GM06990 (cell line): ENCODE measurements at regions not wholly inside any gene's neighbourhood (a gene's known extent, or its start where the extent isn't known, plus 50 kb on each side); places are given as distances from the start of the nearest gene placed in this dataset.

Source experiments
- DNase-seq: peaks from one replicate; pipeline ENCODE4 v3.0.0-alpha.2; 2011; ENCODE audit not compliant: insufficient read length; ENCODE audit errors: extremely low read depth
- H3K27me3 ChIP-seq: replicated peaks from 2 replicates; pipeline ENCODE4 v1.6.0; 2011; ENCODE audit warnings: low read length; ENCODE audit not compliant: control insufficient read depth, insufficient read depth
- H3K36me3 ChIP-seq: 2 replicates; pipeline ENCODE4 v1.5.1; 2011; ENCODE audit warnings: low read length; ENCODE audit not compliant: control insufficient read depth, insufficient read depth
- H3K4me3 ChIP-seq: replicated peaks from 2 replicates; pipeline ENCODE4 v1.5.1; 2011; ENCODE audit warnings: low read depth, mild to moderate bottlenecking, control low read depth, low read length
- CTCF ChIP-seq: IDR thresholded peaks from 2 replicates; pipeline ENCODE4 v1.5.1; 2011; ENCODE audit warnings: low read length, control low read depth, mild to moderate bottlenecking, inconsistent platforms; ENCODE audit not compliant: insufficient read depth, poor library complexity, severe bottlenecking

- no peaks in the 10 kb centered on the region for H3K27me3 ChIP-seq
- TF ChIP-seq CTCF: no peak
- no peak overlapping the region for H3K4me3 ChIP-seq
- DNase-seq: no peak
- H3K36me3 ChIP-seq: no peaks in the 10 kb centered on the region
Measured at GRCh38 chr4:116229420-116229819, 856.0 kb downstream of the TRAM1L1 start.

DNA sequence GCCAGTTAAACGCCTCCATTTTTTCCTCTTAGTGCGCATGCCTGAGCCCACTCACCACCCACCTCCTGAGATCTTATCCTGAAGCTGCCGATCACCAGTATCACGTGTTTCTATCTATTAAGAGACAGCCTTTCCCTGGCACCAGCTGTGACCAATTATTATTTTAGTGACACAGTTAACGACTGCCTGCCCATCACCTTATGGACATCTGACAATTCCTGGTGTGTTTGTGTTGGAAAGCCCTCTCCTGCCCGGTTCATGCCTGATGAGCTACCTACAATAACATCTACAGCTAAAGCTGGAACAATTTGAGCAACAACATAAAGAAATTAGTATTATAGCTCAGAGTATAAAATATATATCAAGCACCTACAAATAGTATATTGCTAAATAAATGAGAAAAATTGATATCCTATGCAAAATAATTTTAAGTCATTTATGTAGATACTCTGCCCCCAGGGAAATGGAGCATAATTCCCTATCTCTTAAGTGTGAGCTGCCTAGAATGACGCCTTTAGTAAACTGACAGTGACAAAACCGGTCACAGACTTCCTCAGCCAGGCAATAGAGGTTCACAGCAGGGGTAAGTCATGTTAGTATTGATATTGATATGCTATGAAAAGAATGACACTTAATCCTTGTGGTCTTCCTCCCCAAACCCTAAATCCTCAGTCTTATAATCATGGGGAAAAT lies 862.2 kb downstream of the TRAM1L1 start:
- Histone ChIP-seq H3K36me3 (no peaks in the 10 kb centered on the region), H3K27me3 (no peaks in the 10 kb centered on the region), H3K4me3 (no peak overlapping the region)
- no peak for DNase-seq
- no peak for TF ChIP-seq CTCF

GRCh38 chr4:116217781-116218180 lies 867.6 kb downstream of the TRAM1L1 start:
- no peaks in the 10 kb centered on the region for H3K27me3 ChIP-seq
- no peak for TF ChIP-seq CTCF
- no peak overlapping the region for H3K4me3 ChIP-seq
- DNase-seq: no peak
- H3K36me3 ChIP-seq: no peaks in the 10 kb centered on the region

- Histone ChIP-seq H3K27me3 (no peaks in the 10 kb centered on the region), H3K36me3 (no peaks in the 10 kb centered on the region), H3K4me3 (no peak overlapping the region)
- no peak for DNase-seq
- no peak for TF ChIP-seq CTCF
Measured at GRCh38 chr4:116215622-116216021, 869.8 kb downstream of the TRAM1L1 start.

DNA sequence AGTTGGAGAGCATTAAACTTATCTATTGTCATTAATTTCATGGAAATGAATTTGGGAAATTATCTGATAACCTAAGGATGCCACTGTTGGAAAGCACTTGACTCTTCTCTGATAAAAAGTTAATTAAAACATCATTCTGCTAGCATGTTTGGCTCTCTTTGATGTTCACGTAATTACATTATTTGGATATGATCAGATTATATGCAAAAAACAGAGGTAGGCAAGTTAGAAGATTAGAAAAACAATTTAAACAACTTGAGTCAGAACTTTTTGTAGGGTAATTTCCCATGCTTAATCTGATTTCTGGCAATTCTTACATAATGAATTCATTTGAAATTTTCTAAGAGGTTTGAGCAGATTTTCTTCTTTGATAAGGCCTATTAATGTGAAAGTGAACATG lies 882.9 kb downstream of the TRAM1L1 start:
- no peak for DNase-seq
- no peak for TF ChIP-seq CTCF
- no peak overlapping the region for H3K4me3 ChIP-seq

More for the DNA sequence above, 882.9 kb downstream of the TRAM1L1 start:
- Histone ChIP-seq H3K36me3 (no peaks in the 10 kb centered on the region), H3K27me3 (no peaks in the 10 kb centered on the region)
